ENCODE measurements at regions not wholly inside any gene's neighbourhood (a gene's known extent, or its start where the extent isn't known, plus 50 kb on each side); places are given as distances from the start of the nearest gene placed in this dataset.

GRCh38 chr2:236351966-236352525 lies 87.8 kb upstream of the ASB18 start:
- Histone ChIP-seq H3K4me3 (no peak overlapping the region), H3K4me1 (no peaks in the 10 kb centered on the region), H3K9me3 (no peaks in the 10 kb centered on the region), H3K4me2 (no peak overlapping the region), H3K27ac (no peak overlapping the region)
- no peak for TF ChIP-seq KDM1A (IDR thresholded peaks at IDR 0.05; ENCODE audit: low read depth)
- no peak for TF ChIP-seq CBX2 (IDR thresholded peaks at IDR 0.05; ENCODE audit: borderline replicate concordance, low read depth)
- no peak for TF ChIP-seq PBX3 (IDR thresholded peaks at IDR 0.05)
- TF ChIP-seq CEBPB (IDR thresholded peaks at IDR 0.05) = no peak
- TF ChIP-seq EHF (CRISPR knock-in tag; IDR thresholded peaks at IDR 0.05) = no peak
- no peak for TF ChIP-seq NPAS2 (CRISPR knock-in tag; IDR thresholded peaks at IDR 0.05; ENCODE audit: borderline replicate concordance)
- TF ChIP-seq MAFK (IDR thresholded peaks at IDR 0.05; ENCODE audit: partially characterized antibody) = no peak
- no peak for TF ChIP-seq GATA3 (IDR thresholded peaks at IDR 0.05; ENCODE audit: borderline replicate concordance)
- no peak for TF ChIP-seq ZC3H11A (IDR thresholded peaks at IDR 0.05)
- TF ChIP-seq ATOH8 (CRISPR knock-in tag; IDR thresholded peaks at IDR 0.05; ENCODE audit: low read depth) = no peak
- TF ChIP-seq SMC3 (IDR thresholded peaks at IDR 0.05) = no peak
- TF ChIP-seq HDAC2 (IDR thresholded peaks at IDR 0.05) = no peak
- no peak for TF ChIP-seq ELK1 (IDR thresholded peaks at IDR 0.05; ENCODE audit: low read depth, low read length)
- TF ChIP-seq JUN (IDR thresholded peaks at IDR 0.05) = no peak
- no peak for TF ChIP-seq FOSL2 (IDR thresholded peaks at IDR 0.05)
- no peak for TF ChIP-seq FOSL2 (CRISPR knock-in tag; IDR thresholded peaks at IDR 0.05)
- TF ChIP-seq SREBF2 (IDR thresholded peaks at IDR 0.05) = no peak
- no peak for TF ChIP-seq RFX5 (IDR thresholded peaks at IDR 0.05)
- POLR2A ChIA-PET = no interaction called here
- DNase-seq (ENCODE audit: low read depth in 1 of 2, low spot score in 1 of 2) (no peak), FAIRE-seq (no peak), ATAC-seq (peak in 1 of 2 experiments; percentile 29; a peak in 3 of 6 replicates)
- CTCF ChIA-PET = interaction anchor here (1.3 to 9.5 kb wide), 10 partner anchors 9 to 723 kb away, joined by 4 to 160 read pairs (median 8); no protein-coding TSS in a partner anchor
- WGBS (ENCODE audit: missing lambda C conversion rate) = 39% methylated on average over 18 of the region's 18 CpGs

GRCh38 chr2:236352761-236353593 lies 88.8 kb upstream of the ASB18 start:
- Histone ChIP-seq H3K4me1 (no peaks in the 10 kb centered on the region), H3K9me3 (no peaks in the 10 kb centered on the region), H3K27ac (no peak overlapping the region), H3K4me3 (no peak overlapping the region), H3K4me2 (no peak overlapping the region; the same call in 2 of the 3 replicates)
- ATAC-seq = peak in 1 of 2 experiments; percentile 56; a peak in 2 of 6 replicates
- WGBS (ENCODE audit: missing lambda C conversion rate) = 9% methylated on average over 14 of the region's 14 CpGs
- POLR2A ChIA-PET = no interaction called here
- no peak for FAIRE-seq
- CTCF ChIA-PET = interaction anchor here (0.6 to 9.5 kb wide), 43 partner anchors 9 to 768 kb away, joined by 3 to 160 read pairs (median 4); partner anchors contain the start of gene ACKR3
- peak; percentile 91 for TF ChIP-seq SMC3 (IDR thresholded peaks at IDR 0.05)
- TF ChIP-seq REST (IDR thresholded peaks at IDR 0.05) = no peak
- TF ChIP-seq RAD21 (conservative IDR thresholded peaks at IDR 0.05 in 1 of 2, IDR thresholded peaks at IDR 0.05 in 1 of 2) = peak; percentile 85 to 93
- no peak for TF ChIP-seq EP300 (IDR thresholded peaks at IDR 0.05)
- peak; percentile 96 for TF ChIP-seq CTCF (IDR thresholded peaks at IDR 0.05)
- DNase-seq (ENCODE audit: low read depth in 1 of 2, low spot score in 1 of 2) = peak; percentile 13 to 25
